IPS-18c (cell line): ENCODE measurements at regions not wholly inside any gene's neighbourhood (a gene's known extent, or its start where the extent isn't known, plus 50 kb on each side); places are given as distances from the start of the nearest gene placed in this dataset.

ENCODE experiments used
- H3K4me3 ChIP-seq: 2 replicates; pipeline ENCODE4 v1.7.0; 2013; ENCODE audit warnings: low read depth, mild to moderate bottlenecking, low read length, moderate library complexity; ENCODE audit not compliant: insufficient read depth
- H3K9me3 ChIP-seq: one replicate; pipeline ENCODE4 v1.6.1; 2013; ENCODE audit warnings: mild to moderate bottlenecking, low read length, moderate library complexity; ENCODE audit not compliant: control insufficient read depth, insufficient read depth

DNA sequence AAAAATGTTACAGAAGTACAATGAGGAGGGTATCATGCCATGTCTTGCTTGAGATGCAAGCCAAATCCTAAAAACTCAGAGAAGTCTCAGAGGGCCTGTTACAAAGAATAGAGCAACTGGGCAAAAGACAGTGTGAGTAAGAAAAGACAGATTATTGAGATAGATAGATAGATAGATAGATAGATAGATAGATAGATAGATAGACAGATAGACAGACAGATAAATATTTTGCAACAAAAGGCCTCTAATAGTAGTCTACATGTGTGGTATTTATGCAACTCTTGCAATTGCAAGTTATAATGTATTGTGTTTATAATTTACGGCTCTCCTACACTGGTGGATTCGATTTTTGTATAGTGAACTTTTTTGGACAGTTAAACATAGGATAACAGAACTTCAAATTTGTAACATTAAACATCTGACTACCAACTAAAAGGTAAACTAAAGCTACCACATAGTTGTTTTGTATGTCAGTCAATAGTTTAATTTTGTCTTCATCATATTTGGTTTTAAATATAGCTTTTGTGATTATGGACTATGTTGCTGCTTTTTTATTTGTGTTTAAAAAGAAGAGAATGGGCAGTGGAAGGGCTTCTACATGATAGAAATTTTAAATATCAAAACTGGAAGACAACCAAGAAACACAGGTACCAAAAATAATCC lies 740.7 kb upstream of the LRRTM4 start:
- Histone ChIP-seq H3K4me3 (no peak overlapping the region), H3K9me3 (no peaks in the 10 kb centered on the region)

DNA sequence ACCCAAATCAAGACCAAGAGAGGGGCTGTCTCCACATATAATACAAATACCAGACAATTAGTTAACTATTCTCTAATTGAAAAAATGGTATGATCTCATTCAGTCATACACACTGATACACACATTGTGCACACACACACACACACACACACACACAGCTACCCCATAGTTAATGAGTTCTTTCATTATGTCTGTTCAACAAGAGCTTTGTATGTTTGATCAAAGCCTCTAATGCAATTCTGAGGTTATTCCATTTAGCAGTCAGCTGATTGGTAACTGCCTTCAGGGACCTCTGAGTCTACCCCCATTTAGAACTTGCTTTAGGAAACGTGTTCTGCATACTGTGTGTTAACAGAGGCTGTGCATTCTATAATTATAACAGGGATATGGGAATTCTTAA lies 741.4 kb upstream of the LRRTM4 start:
- Histone ChIP-seq H3K9me3 (no peaks in the 10 kb centered on the region), H3K4me3 (no peak overlapping the region)

DNA sequence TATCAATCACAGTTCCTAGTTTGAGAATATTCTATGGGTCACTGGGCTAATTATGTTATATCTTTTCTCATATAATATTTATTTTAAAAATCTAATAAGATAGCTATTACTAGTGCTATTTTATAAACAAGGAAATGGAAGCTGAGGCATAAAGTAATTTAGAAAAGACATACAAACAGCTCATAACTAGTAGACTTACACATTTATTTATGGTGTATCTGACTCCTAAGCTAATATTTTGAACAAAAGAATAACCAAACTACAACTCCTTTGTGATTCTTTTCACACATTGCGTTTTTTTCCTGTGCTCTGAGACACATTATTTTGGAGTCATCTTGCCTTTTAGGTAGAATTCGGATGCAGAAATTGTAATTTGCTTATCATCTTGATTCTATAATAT lies 742.0 kb upstream of the LRRTM4 start:
- no peak overlapping the region for H3K4me3 ChIP-seq
- no peaks in the 10 kb centered on the region for H3K9me3 ChIP-seq

DNA sequence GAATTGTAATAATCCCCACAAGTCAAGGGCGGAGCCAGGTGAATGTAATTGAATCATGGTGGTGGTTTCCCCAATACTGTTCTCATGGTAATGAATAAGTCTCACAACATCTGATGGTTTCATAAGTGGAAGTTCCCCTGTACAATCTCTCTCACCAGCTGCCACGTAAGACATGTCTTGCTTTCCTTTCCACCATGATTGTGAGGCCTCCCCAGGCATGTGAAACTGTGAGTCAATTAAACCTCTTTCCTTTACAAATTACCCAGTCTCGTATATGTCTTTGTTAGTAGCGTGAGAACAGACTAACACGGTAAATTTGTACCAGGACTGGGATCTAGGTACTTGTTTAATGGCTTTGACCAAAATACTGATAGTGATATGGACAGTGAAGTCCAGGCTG lies 744.3 kb upstream of the REG3G start:
- H3K9me3 ChIP-seq = peaks cover 2% of the 10 kb centered on the region
- H3K4me3 ChIP-seq = no peak overlapping the region

DNA sequence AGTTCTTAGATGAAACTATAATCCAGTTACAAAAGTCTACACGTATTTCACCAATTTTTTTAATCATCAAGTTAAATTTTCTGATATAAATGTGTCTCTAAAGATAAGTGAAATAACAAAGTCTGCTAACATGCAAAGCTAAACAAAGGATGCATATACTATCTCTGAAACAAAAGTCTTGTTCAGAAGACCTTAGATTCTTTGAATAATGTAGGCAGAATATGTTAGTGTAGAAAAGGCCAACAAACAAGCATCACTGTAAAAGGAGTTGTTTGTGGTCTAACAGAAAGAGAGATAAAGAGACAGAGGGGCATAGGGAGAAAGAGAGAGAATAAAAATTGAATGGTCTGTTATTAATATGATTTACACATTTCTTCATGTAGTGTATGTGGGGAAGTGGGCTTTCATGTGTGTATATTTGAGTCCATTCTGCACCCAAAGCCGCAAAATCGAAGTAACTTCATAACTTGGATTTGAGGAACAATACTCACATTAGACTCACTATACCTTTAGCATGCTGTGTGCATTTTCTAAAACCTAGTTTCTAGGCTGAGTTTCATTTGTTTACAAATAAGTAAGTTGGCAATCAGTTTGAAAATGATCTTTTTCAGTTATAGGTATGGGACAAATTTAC lies 734.8 kb upstream of the REG3G start:
- H3K9me3 ChIP-seq = no peaks in the 10 kb centered on the region
- no peak overlapping the region for H3K4me3 ChIP-seq

DNA sequence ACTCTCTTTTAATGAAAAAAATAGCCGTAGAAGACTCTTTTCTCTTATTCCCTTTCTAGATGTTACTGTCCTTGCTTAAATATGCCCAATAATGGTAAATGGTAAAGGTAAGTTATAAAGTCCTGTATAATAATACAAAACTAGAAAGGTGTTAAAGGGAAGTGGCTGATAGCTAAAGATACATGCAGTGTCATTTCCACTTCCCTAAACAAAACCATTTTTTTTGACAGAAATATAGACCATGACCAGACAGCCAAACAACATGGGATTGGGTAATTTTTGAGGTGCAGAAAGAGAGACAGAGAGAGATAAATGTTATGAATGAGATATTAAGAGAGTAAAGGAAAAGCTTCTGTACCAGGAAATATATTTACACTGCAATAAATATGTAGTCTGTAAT lies 731.7 kb upstream of the REG3G start:
- Histone ChIP-seq H3K4me3 (no peak overlapping the region), H3K9me3 (no peaks in the 10 kb centered on the region)

DNA sequence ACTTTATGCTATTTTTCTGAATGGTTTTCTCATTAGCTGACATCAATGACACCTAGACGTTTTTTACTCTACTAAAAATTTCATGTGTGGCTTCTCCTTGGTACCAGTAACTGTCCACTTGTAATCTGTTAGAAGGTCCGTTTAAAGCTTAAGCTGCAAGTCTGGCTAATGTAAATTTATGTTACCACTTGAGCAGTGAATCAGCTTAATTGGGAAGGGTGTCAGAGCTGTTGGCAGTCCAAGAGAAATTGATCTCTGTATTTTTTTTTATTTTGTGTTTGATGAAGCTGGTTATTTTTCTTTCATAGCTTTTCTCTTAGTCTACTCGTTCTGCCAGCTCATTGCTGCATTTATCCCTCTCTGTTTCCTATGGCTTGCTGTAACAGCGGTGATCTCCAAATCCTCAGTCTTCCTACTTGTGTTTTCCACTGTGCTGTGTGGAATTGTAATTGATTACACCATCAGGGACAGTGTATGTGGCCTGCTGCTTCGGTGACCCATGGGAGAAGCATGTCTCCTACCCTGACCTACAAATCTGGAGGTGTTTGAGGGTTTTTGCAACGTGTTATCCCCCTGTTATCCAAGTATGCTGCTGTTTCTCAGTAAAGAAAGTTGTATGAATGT lies 724.2 kb upstream of the REG3G start:
- no peaks in the 10 kb centered on the region for H3K9me3 ChIP-seq
- no peak overlapping the region for H3K4me3 ChIP-seq

DNA sequence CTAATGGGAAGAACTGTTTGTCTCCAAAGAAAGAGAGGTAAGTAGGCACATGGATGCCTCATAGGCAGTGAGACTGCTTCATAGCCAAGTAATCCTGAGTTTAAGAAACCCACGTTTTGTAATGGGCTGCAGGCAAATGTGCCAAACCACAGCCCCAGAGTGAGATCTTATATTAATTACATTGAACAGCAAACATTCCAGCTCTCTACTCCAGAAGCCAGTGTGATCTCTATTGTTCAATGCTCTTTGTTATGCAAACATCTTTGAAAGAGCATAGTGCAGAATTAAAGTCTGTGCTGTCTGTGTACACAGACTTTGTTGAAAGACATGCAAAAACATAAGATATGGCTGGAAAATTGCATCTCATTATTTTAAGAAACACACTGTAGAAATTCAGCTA lies 720.8 kb upstream of the REG3G start:
- no peak overlapping the region for H3K4me3 ChIP-seq
- H3K9me3 ChIP-seq = no peaks in the 10 kb centered on the region

DNA sequence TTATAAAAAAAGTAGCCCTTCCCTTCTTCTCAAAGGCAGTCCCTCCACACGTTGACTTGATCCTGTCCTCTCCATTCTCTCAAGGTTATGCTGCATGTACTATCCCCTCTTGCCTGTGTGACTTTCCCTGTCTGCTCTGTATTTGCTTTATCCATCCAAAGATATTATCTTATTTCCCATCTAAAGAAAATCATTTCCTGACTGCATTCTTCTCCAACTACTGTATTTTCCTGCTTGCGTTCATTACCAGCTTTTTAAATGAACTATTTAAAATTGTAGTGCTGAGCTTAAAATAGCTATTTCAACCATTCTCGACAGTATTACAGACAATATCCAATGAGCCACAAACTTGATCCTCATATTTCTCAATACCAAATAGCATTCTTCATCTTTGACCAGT lies 716.0 kb upstream of the REG3G start:
- Histone ChIP-seq H3K9me3 (no peaks in the 10 kb centered on the region), H3K4me3 (no peak overlapping the region)

DNA sequence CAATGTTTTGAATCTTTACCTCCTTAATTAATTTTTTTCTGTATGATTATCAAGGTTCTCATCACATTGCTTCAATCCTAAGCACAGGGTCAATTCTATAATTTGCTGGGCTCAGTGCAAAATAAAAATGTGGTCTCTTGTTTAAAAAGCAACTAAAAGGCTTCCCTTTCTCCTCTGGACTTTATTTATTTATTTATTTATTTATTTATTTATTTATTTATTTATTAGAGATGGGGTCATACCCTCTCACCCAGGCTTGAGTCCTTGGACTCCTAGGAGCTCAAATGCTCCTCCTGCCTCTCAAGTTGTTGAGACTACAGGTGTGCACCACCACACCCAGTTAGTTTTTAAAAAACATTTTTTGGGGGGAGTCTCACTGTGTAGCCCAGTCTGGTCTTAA lies 710.1 kb upstream of the REG3G start:
- H3K9me3 ChIP-seq = no peaks in the 10 kb centered on the region
- no peak overlapping the region for H3K4me3 ChIP-seq

DNA sequence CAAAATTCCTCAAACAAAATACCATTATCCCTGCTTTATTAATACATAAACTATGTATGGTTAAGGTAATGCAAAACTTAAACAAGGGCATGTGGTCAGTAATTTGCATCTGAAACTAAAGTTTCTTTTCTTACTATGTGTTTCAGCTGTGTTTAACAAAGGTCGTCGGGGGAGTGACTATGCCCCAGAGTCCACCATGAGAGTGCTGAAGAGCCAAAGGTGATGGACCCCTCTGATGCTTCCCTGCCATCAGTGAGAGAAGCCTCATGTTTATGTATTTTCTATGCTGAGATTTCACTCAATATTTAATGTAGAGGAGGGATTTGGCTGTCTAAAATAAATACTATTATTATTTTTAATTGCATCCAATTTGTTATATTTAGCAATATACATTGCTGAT lies 707.2 kb upstream of the REG3G start:
- no peaks in the 10 kb centered on the region for H3K9me3 ChIP-seq
- H3K4me3 ChIP-seq = no peak overlapping the region

DNA sequence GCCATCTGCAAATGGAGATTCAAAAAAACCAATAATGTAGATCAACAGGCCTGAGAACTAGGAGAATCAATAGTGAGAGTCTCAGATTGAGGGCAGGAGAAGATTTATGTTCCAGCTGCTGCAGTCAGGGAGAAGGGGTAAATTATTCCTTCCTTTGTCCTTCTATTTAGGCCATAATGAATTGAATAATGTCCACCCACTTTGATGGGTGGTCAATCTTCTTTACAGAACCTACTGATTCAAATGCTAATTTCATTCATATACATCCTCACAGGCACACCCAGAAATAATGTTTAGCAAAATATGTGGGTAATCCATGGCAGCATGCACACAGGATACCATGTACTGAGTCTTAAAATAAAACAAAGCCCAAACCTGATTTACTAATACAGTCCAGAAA lies 695.3 kb upstream of the REG3G start:
- no peak overlapping the region for H3K4me3 ChIP-seq

DNA sequence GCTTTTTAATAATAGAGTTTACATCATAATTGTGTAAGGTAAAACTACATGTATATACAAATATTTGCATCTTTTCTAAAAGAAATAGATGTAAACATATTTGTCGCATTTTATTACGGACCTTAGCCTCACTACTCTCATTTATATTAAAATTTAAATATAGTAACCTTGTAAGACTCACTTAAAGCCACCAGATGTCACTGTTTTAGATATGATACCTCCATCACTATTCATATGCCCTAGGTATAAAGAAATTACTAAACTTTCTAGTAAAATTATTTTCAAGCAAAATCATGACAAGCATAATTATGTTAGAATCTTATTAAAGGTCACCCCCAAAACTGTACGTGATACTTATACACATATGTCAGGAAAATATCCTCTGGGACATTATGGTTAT lies 674.3 kb upstream of the REG3G start:
- Histone ChIP-seq H3K9me3 (no peaks in the 10 kb centered on the region), H3K4me3 (no peak overlapping the region)

More for the DNA sequence above, 695.3 kb upstream of the REG3G start:
- H3K9me3 ChIP-seq = no peaks in the 10 kb centered on the region

DNA sequence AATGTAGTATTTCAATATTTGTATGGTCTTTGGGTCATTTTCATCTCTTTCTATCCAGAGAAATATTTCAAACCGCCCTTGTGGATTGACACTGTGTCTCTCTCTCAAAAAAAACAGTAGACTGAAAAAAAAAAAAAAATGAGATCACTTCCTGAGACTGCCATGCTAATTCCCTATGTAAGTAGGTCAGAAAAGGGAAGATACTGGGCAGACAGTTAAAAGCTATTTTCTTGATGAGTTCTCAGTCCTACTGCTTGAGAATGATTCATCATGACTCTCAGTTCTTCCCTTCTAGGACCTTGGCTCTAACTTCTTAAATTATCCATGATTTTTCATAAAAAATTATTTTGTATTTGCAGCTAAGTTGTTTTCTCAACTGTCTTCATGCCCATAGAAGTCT lies 672.3 kb upstream of the REG3G start:
- Histone ChIP-seq H3K9me3 (no peaks in the 10 kb centered on the region), H3K4me3 (no peak overlapping the region)

DNA sequence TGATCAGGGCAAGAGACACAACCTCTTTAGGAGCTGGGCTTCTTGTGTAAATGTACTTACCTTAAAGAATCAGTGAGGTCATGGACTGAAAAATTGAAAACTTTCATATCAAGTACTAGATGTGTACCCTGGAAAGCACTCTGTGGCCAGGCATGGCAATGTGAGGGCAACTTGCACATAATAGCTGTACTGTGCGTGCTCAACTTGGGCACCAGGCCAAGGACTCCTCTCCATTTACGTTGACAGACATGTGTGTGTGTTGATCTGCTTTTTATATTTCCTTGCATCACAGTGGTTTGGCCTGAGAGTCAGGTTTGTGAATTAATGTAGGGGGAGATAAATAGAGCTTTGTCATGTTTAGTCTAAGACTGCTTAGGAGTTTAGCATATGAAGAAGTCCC lies 669.5 kb upstream of the REG3G start:
- no peaks in the 10 kb centered on the region for H3K9me3 ChIP-seq
- no peak overlapping the region for H3K4me3 ChIP-seq

DNA sequence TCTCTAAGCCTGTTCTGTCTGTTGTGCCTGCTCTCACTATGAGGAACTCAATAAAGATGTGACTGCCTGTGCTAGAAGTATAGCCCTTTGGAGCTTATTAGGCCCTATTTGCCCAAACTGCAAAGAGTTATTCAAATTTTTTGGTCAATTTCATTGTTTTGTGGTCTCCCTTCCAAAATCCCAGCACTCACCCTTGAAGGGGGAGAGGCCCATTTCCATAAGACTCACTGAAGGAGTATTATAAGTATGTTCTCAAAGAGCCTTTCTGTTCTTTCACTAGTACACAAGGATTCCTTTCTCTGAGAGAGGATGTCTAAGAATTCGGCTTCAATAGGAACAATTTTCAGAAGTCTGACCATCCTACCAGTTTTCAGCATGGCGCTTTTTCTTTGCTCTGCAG lies 641.9 kb upstream of the REG3G start:
- H3K9me3 ChIP-seq = no peaks in the 10 kb centered on the region
- no peak overlapping the region for H3K4me3 ChIP-seq

DNA sequence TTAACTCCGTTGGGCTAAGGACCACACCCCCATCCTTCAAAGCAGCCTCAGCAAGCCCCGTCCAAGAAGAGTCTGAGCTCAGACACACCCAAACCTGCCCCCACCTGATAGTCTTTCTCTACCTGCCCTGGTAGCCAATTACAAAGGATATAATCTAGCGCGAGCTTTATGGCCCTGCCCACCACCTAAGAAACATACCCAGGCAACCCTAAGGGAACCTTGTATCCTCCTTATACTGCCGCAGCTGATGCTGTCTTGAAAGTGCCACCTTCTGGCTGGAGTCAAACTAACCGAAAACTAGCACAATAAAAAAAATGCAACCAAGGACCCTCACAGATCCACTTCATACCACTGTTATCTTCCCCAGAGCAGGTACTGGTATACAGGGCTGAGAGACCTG lies 628.3 kb upstream of the REG3G start:
- no peak overlapping the region for H3K4me3 ChIP-seq

DNA sequence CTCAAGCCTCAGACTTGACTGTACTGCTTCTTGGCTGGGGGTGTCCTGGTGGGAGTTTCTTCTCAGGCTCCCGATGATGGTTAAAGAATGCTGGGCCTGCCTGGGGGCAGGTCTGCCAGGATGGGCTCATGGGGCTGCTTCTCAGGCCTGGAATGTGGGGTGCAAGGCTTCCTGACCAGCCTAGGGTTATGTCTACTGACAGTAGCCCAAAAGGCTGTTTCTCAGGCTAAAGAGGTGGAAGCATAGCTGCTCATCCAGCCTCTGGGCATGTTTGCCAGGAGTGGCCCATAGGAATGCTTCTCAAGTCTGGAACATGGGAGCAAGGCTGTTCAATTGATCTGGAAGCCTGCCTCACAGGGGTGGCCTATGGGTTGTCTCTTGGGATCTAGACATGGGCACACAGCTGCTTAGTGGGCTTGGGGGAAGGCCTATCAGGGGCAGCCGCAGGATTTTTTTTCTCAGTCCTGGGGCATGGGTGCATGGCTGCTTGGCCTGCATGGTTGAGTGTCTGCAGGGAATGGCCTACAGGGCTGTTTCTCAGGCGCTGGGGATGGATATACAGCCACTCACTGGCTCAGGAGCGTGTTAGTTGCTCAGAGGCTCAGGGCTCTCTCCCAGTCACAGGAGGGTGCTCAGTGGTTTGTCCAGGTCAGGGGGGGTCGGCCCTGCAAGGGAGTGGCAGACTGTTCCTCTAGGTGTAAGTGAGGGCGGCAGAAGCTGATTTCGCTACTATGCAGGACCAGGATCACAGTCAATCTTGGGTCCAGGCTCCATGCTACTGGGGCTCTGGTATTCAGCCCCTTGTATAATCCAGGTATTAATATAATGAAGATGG lies 617.3 kb upstream of the REG3G start:
- H3K4me3 ChIP-seq = no peak overlapping the region

More for the DNA sequence above, 628.3 kb upstream of the REG3G start:
- H3K9me3 ChIP-seq = peaks cover 2% of the 10 kb centered on the region

More for the DNA sequence above, 617.3 kb upstream of the REG3G start:
- H3K9me3 ChIP-seq = no peaks in the 10 kb centered on the region
